ENCODE measurements at regions not wholly inside any gene's neighbourhood (a gene's known extent, or its start where the extent isn't known, plus 50 kb on each side); places are given as distances from the start of the nearest gene placed in this dataset.

GRCh38 chr5:1975898-1976765 lies 93.4 kb upstream of the IRX4 start:
- DNase-seq: no peak

GRCh38 chr5:1975406-1975715 lies 92.6 kb upstream of the IRX4 start:
- DNase-seq: no peak

- DNase-seq: no peak
Measured at GRCh38 chr5:1974501-1975405, 92.0 kb upstream of the IRX4 start.

GRCh38 chr5:1974081-1974480 lies 91.4 kb upstream of the IRX4 start:
- DNase-seq: no peak

GRCh38 chr5:1973391-1974013 lies 90.8 kb upstream of the IRX4 start:
- no peak for DNase-seq

- DNase-seq: no peak
Measured at GRCh38 chr5:1971944-1972343, 89.2 kb upstream of the IRX4 start.

- DNase-seq: no peak
Measured at GRCh38 chr5:1967736-1968135, 85.0 kb upstream of the IRX4 start.

- DNase-seq: no peak
Measured at GRCh38 chr5:1966461-1966860, 83.7 kb upstream of the IRX4 start.

- no peak for DNase-seq
Measured at GRCh38 chr5:1965925-1966324, 83.2 kb upstream of the IRX4 start.

- DNase-seq: no peak
Measured at GRCh38 chr5:1963941-1964451, 81.3 kb upstream of the IRX4 start.

- DNase-seq: no peak
Measured at GRCh38 chr5:1963358-1963757, 80.6 kb upstream of the IRX4 start.

GRCh38 chr5:1962619-1963355 lies 80.1 kb upstream of the IRX4 start:
- no peak for DNase-seq

GRCh38 chr5:1961952-1962595 lies 79.3 kb upstream of the IRX4 start:
- DNase-seq: no peak

- no peak for DNase-seq
Measured at GRCh38 chr5:1961304-1961946, 78.7 kb upstream of the IRX4 start.

- DNase-seq: no peak
Measured at GRCh38 chr5:1960595-1961303, 78.0 kb upstream of the IRX4 start.

GRCh38 chr5:1959725-1960581 lies 77.2 kb upstream of the IRX4 start:
- DNase-seq: no peak

GRCh38 chr5:1959231-1959630 lies 76.5 kb upstream of the IRX4 start:
- DNase-seq: no peak

- DNase-seq: no peak
Measured at GRCh38 chr5:1958211-1959010, 75.7 kb upstream of the IRX4 start.

Data from left kidney (tissue), 1 donor.